Glutamatergic neuron (in vitro differentiated cells): ENCODE measurements at regions not wholly inside any gene's neighbourhood (a gene's known extent, or its start where the extent isn't known, plus 50 kb on each side); places are given as distances from the start of the nearest gene placed in this dataset.

ENCODE experiments used
- DNase-seq: peaks from one replicate; pipeline ENCODE4 v3.0.0; 2022
- H3K27ac Mint-ChIP-seq: one replicate; pipeline ENCODE4 v1.8.0; 2020; ENCODE audit warnings: mild to moderate bottlenecking, mixed read lengths, inconsistent platforms; ENCODE audit not compliant: unreplicated experiment
- H3K27me3 Mint-ChIP-seq: one replicate; pipeline ENCODE4 v1.8.0; 2020; ENCODE audit warnings: mild to moderate bottlenecking, moderate library complexity, mixed read lengths, inconsistent platforms; ENCODE audit not compliant: unreplicated experiment
- H3K36me3 Mint-ChIP-seq: one replicate; pipeline ENCODE4 v1.8.0; 2020; ENCODE audit warnings: mild to moderate bottlenecking, mixed read lengths, inconsistent platforms; ENCODE audit not compliant: unreplicated experiment
- H3K4me1 Mint-ChIP-seq: one replicate; pipeline ENCODE4 v1.8.0; 2020; ENCODE audit warnings: mild to moderate bottlenecking, low read depth, mixed read lengths, inconsistent platforms; ENCODE audit not compliant: unreplicated experiment
- H3K4me3 Mint-ChIP-seq: one replicate; pipeline ENCODE4 v1.8.0; 2020; ENCODE audit warnings: mild to moderate bottlenecking, mixed read lengths, inconsistent platforms; ENCODE audit not compliant: unreplicated experiment
- H3K9me3 Mint-ChIP-seq: one replicate; pipeline ENCODE4 v1.8.0; 2020; ENCODE audit warnings: mild to moderate bottlenecking, moderate library complexity, mixed read lengths, inconsistent platforms; ENCODE audit not compliant: unreplicated experiment
- CTCF ChIP-seq: fragments of 200-600 bp; sonication (generic); IDR thresholded peaks from one replicate; pipeline ENCODE4 v1.5.0; 2021; ENCODE audit not compliant: partially characterized antibody, unreplicated experiment

- no peak for TF ChIP-seq CTCF
- H3K27ac Mint-ChIP-seq: no peak overlapping the region
- no peaks in the 10 kb centered on the region for H3K27me3 Mint-ChIP-seq
- no peak overlapping the region for H3K4me3 Mint-ChIP-seq
- no peaks in the 10 kb centered on the region for H3K36me3 Mint-ChIP-seq
- H3K4me1 Mint-ChIP-seq: peaks cover 37% of the 10 kb centered on the region
- DNase-seq: no peak
- no peaks in the 10 kb centered on the region for H3K9me3 Mint-ChIP-seq
These were observed 2039.2 kb upstream of the CELF4 start for GRCh38 chr18:39604836-39605235.

- no peaks in the 10 kb centered on the region for H3K36me3 Mint-ChIP-seq
- H3K27ac Mint-ChIP-seq: peak overlapping the region; percentile 14
- TF ChIP-seq CTCF: no peak
- peak overlapping the region; percentile 2 for H3K4me3 Mint-ChIP-seq
- H3K4me1 Mint-ChIP-seq: peaks cover 35% of the 10 kb centered on the region
- no peaks in the 10 kb centered on the region for H3K27me3 Mint-ChIP-seq
- no peaks in the 10 kb centered on the region for H3K9me3 Mint-ChIP-seq
- DNase-seq: no peak
These were observed 2036.5 kb upstream of the CELF4 start for GRCh38 chr18:39602131-39602530.

- no peak for DNase-seq
- H3K36me3 Mint-ChIP-seq: no peaks in the 10 kb centered on the region
- H3K4me3 Mint-ChIP-seq: no peak overlapping the region
- TF ChIP-seq CTCF: no peak
- no peak overlapping the region for H3K27ac Mint-ChIP-seq
- peaks cover 36% of the 10 kb centered on the region for H3K4me1 Mint-ChIP-seq
- H3K27me3 Mint-ChIP-seq: no peaks in the 10 kb centered on the region
- H3K9me3 Mint-ChIP-seq: no peaks in the 10 kb centered on the region
These were observed 2035.3 kb upstream of the CELF4 start for GRCh38 chr18:39600894-39601293.

- H3K4me3 Mint-ChIP-seq: no peak overlapping the region
- H3K36me3 Mint-ChIP-seq: no peaks in the 10 kb centered on the region
- no peaks in the 10 kb centered on the region for H3K9me3 Mint-ChIP-seq
- H3K4me1 Mint-ChIP-seq: peaks cover 34% of the 10 kb centered on the region
- H3K27ac Mint-ChIP-seq: no peak overlapping the region
- TF ChIP-seq CTCF: no peak
- H3K27me3 Mint-ChIP-seq: no peaks in the 10 kb centered on the region
- no peak for DNase-seq
These were observed 2033.7 kb upstream of the CELF4 start for GRCh38 chr18:39599251-39599650.

- Mint-ChIP-seq H3K4me3 (no peak overlapping the region), H3K27me3 (no peaks in the 10 kb centered on the region)
- no peak for TF ChIP-seq CTCF
These were observed 2031.3 kb upstream of the CELF4 start for GRCh38 chr18:39596891-39597290.

More at GRCh38 chr18:39596891-39597290, 2031.3 kb upstream of the CELF4 start:
- no peaks in the 10 kb centered on the region for H3K9me3 Mint-ChIP-seq
- H3K36me3 Mint-ChIP-seq: no peaks in the 10 kb centered on the region
- H3K4me1 Mint-ChIP-seq: peaks cover 26% of the 10 kb centered on the region
- no peak for DNase-seq
- peak overlapping the region; percentile 70 for H3K27ac Mint-ChIP-seq
